ENCODE measurements at regions not wholly inside any gene's neighbourhood (a gene's known extent, or its start where the extent isn't known, plus 50 kb on each side); places are given as distances from the start of the nearest gene placed in this dataset.

GRCh38 chr4:113849771-113850170 is 88.2 kb upstream of the CAMK2D start:
- peaks cover 5% of the 10 kb centered on the region for H3K27me3 Mint-ChIP-seq
- peaks cover 2% of the 10 kb centered on the region for H3K36me3 Mint-ChIP-seq
- no peak for ATAC-seq (ENCODE audit: low read depth)
- H3K27ac Mint-ChIP-seq: no peak overlapping the region
- DNase-seq (ENCODE audit: low spot score in 2 of 2): no peak
- peaks cover 3% of the 10 kb centered on the region for H3K4me1 Mint-ChIP-seq
- no peak overlapping the region for H3K4me3 Mint-ChIP-seq
- H3K9me3 Mint-ChIP-seq: peaks cover 2% of the 10 kb centered on the region

GRCh38 chr4:113847710-113848109 is 86.2 kb upstream of the CAMK2D start:
- no peak for ATAC-seq (ENCODE audit: low read depth)
- no peak overlapping the region for H3K27ac Mint-ChIP-seq
- no peak for DNase-seq (ENCODE audit: low spot score in 2 of 2)
- peaks cover 2% of the 10 kb centered on the region for H3K9me3 Mint-ChIP-seq
- no peak overlapping the region for H3K4me3 Mint-ChIP-seq
- H3K36me3 Mint-ChIP-seq: peaks cover 2% of the 10 kb centered on the region
- H3K4me1 Mint-ChIP-seq: peaks cover 6% of the 10 kb centered on the region
- H3K27me3 Mint-ChIP-seq: peaks cover 5% of the 10 kb centered on the region

- DNase-seq (ENCODE audit: low spot score in 2 of 2): no peak
- H3K4me1 Mint-ChIP-seq: peaks cover 6% of the 10 kb centered on the region
- H3K4me3 Mint-ChIP-seq: no peak overlapping the region
- H3K9me3 Mint-ChIP-seq: peaks cover 2% of the 10 kb centered on the region
- H3K27me3 Mint-ChIP-seq: peaks cover 5% of the 10 kb centered on the region
- H3K27ac Mint-ChIP-seq: no peak overlapping the region
- peaks cover 2% of the 10 kb centered on the region for H3K36me3 Mint-ChIP-seq
- ATAC-seq (ENCODE audit: low read depth): no peak
Measured at GRCh38 chr4:113846433-113846832, 84.9 kb upstream of the CAMK2D start.

GRCh38 chr4:113845138-113845537 is 83.6 kb upstream of the CAMK2D start:
- no peak for ATAC-seq (ENCODE audit: low read depth)
- peaks cover 2% of the 10 kb centered on the region for H3K36me3 Mint-ChIP-seq
- no peak overlapping the region for H3K4me3 Mint-ChIP-seq
- H3K9me3 Mint-ChIP-seq: peaks cover 2% of the 10 kb centered on the region
- H3K27ac Mint-ChIP-seq: no peak overlapping the region
- H3K27me3 Mint-ChIP-seq: peaks cover 2% of the 10 kb centered on the region
- H3K4me1 Mint-ChIP-seq: peaks cover 6% of the 10 kb centered on the region
- no peak for DNase-seq (ENCODE audit: low spot score in 2 of 2)

- H3K9me3 Mint-ChIP-seq: peaks cover 2% of the 10 kb centered on the region
- no peak overlapping the region for H3K4me3 Mint-ChIP-seq
- no peak for ATAC-seq (ENCODE audit: low read depth)
- peaks cover 2% of the 10 kb centered on the region for H3K27me3 Mint-ChIP-seq
- peaks cover 6% of the 10 kb centered on the region for H3K4me1 Mint-ChIP-seq
- no peak for DNase-seq (ENCODE audit: low spot score in 2 of 2)
- peaks cover 2% of the 10 kb centered on the region for H3K36me3 Mint-ChIP-seq
- no peak overlapping the region for H3K27ac Mint-ChIP-seq
Measured at GRCh38 chr4:113844369-113844768, 82.8 kb upstream of the CAMK2D start.

- H3K27ac Mint-ChIP-seq: no peak overlapping the region
- H3K4me1 Mint-ChIP-seq: peaks cover 13% of the 10 kb centered on the region
- H3K9me3 Mint-ChIP-seq: no peaks in the 10 kb centered on the region
- H3K27me3 Mint-ChIP-seq: peaks cover 2% of the 10 kb centered on the region
- no peak overlapping the region for H3K4me3 Mint-ChIP-seq
- no peak for DNase-seq (ENCODE audit: low spot score in 2 of 2)
- ATAC-seq (ENCODE audit: low read depth): no peak
- no peaks in the 10 kb centered on the region for H3K36me3 Mint-ChIP-seq
Measured at GRCh38 chr4:113840861-113841260, 79.3 kb upstream of the CAMK2D start.

- peaks cover 7% of the 10 kb centered on the region for H3K4me1 Mint-ChIP-seq
- no peaks in the 10 kb centered on the region for H3K9me3 Mint-ChIP-seq
- no peak overlapping the region for H3K27ac Mint-ChIP-seq
- DNase-seq (ENCODE audit: low spot score in 2 of 2) (no peak), ATAC-seq (ENCODE audit: low read depth) (no peak)
- no peaks in the 10 kb centered on the region for H3K27me3 Mint-ChIP-seq
- H3K36me3 Mint-ChIP-seq: no peaks in the 10 kb centered on the region
- H3K4me3 Mint-ChIP-seq: no peak overlapping the region
Measured at GRCh38 chr4:113838460-113838859, 76.9 kb upstream of the CAMK2D start.

- H3K4me3 Mint-ChIP-seq: no peak overlapping the region
- no peak overlapping the region for H3K27ac Mint-ChIP-seq
- peaks cover 7% of the 10 kb centered on the region for H3K4me1 Mint-ChIP-seq
- H3K9me3 Mint-ChIP-seq: no peaks in the 10 kb centered on the region
- H3K36me3 Mint-ChIP-seq: no peaks in the 10 kb centered on the region
- ATAC-seq (ENCODE audit: low read depth) (peak; percentile 98), DNase-seq (ENCODE audit: low spot score in 2 of 2) (peak in 1 of 2 donors; percentile 15)
- H3K27me3 Mint-ChIP-seq: no peaks in the 10 kb centered on the region
Measured at GRCh38 chr4:113837397-113837796, 75.9 kb upstream of the CAMK2D start.

- DNase-seq (ENCODE audit: low spot score in 2 of 2): no peak
- Mint-ChIP-seq H3K4me3 (no peak overlapping the region), H3K27ac (no peak overlapping the region), H3K36me3 (no peaks in the 10 kb centered on the region), H3K27me3 (no peaks in the 10 kb centered on the region), H3K9me3 (no peaks in the 10 kb centered on the region), H3K4me1 (peaks cover 7% of the 10 kb centered on the region)
- no peak for ATAC-seq (ENCODE audit: low read depth)
Measured at GRCh38 chr4:113835005-113835404, 73.5 kb upstream of the CAMK2D start.

GRCh38 chr4:113834298-113834697 is 72.8 kb upstream of the CAMK2D start:
- Mint-ChIP-seq H3K27me3 (peaks cover 2% of the 10 kb centered on the region), H3K4me1 (peaks cover 7% of the 10 kb centered on the region), H3K27ac (no peak overlapping the region), H3K36me3 (no peaks in the 10 kb centered on the region), H3K4me3 (no peak overlapping the region), H3K9me3 (no peaks in the 10 kb centered on the region)
- DNase-seq (ENCODE audit: low spot score in 2 of 2) (no peak), ATAC-seq (ENCODE audit: low read depth) (no peak)

GRCh38 chr4:113832803-113833202 is 71.3 kb upstream of the CAMK2D start:
- Mint-ChIP-seq H3K4me3 (no peak overlapping the region), H3K27ac (no peak overlapping the region), H3K36me3 (no peaks in the 10 kb centered on the region), H3K27me3 (peaks cover 2% of the 10 kb centered on the region), H3K4me1 (peaks cover 7% of the 10 kb centered on the region), H3K9me3 (no peaks in the 10 kb centered on the region)
- no peak for DNase-seq (ENCODE audit: low spot score in 2 of 2)
- no peak for ATAC-seq (ENCODE audit: low read depth)

- ATAC-seq (ENCODE audit: low read depth) (no peak), DNase-seq (ENCODE audit: low spot score in 2 of 2) (no peak)
- Mint-ChIP-seq H3K27ac (no peak overlapping the region), H3K4me1 (no peaks in the 10 kb centered on the region), H3K9me3 (no peaks in the 10 kb centered on the region), H3K36me3 (no peaks in the 10 kb centered on the region), H3K27me3 (peaks cover 6% of the 10 kb centered on the region), H3K4me3 (no peak overlapping the region)
Measured at GRCh38 chr4:113831457-113831856, 69.9 kb upstream of the CAMK2D start.

GRCh38 chr4:113828702-113829101 is 67.2 kb upstream of the CAMK2D start:
- Mint-ChIP-seq H3K4me3 (no peak overlapping the region), H3K27me3 (peaks cover 6% of the 10 kb centered on the region), H3K9me3 (no peaks in the 10 kb centered on the region), H3K27ac (no peak overlapping the region), H3K4me1 (peaks cover 7% of the 10 kb centered on the region), H3K36me3 (no peaks in the 10 kb centered on the region)
- no peak for DNase-seq (ENCODE audit: low spot score in 2 of 2)
- no peak for ATAC-seq (ENCODE audit: low read depth)

- DNase-seq (ENCODE audit: low spot score in 2 of 2): no peak
- H3K4me3 Mint-ChIP-seq: no peak overlapping the region
- ATAC-seq (ENCODE audit: low read depth): no peak
- peaks cover 6% of the 10 kb centered on the region for H3K27me3 Mint-ChIP-seq
- no peaks in the 10 kb centered on the region for H3K9me3 Mint-ChIP-seq
- H3K4me1 Mint-ChIP-seq: peaks cover 13% of the 10 kb centered on the region
- H3K36me3 Mint-ChIP-seq: no peaks in the 10 kb centered on the region
- no peak overlapping the region for H3K27ac Mint-ChIP-seq
Measured at GRCh38 chr4:113827285-113827684, 65.7 kb upstream of the CAMK2D start.

- Mint-ChIP-seq H3K4me1 (peaks cover 13% of the 10 kb centered on the region), H3K27ac (no peak overlapping the region), H3K9me3 (no peaks in the 10 kb centered on the region), H3K4me3 (no peak overlapping the region), H3K27me3 (peaks cover 6% of the 10 kb centered on the region), H3K36me3 (no peaks in the 10 kb centered on the region)
- DNase-seq (ENCODE audit: low spot score in 2 of 2): no peak
- no peak for ATAC-seq (ENCODE audit: low read depth)
Measured at GRCh38 chr4:113826421-113826820, 64.9 kb upstream of the CAMK2D start.
